Activated naive CD4-positive, alpha-beta T cell treated with anti-CD3 and anti-CD28 coated beads, Interleukin-2, amount 50 U/mL, for 72 hours (primary cell): ENCODE measurements at regions not wholly inside any gene's neighbourhood (a gene's known extent, or its start where the extent isn't known, plus 50 kb on each side); places are given as distances from the start of the nearest gene placed in this dataset.

Experiments
- ATAC-seq, 2 donors: fragments of 150-1000 bp; cut with Tn5 transposase; 2 replicates each; pipeline ENCODE4 v1.10.0; 2021; ENCODE audit warnings: mild to moderate bottlenecking in 2 of 2, moderate library complexity in 2 of 2
- DNase-seq, 2 donors: peaks; one replicate each; pipeline ENCODE4 v3.0.0; 2021 to 2022; ENCODE audit warnings: low spot score in 2 of 2
- H3K27ac Mint-ChIP-seq, 2 donors: one replicate each; pipeline ENCODE4 v1.8.0; 2022; ENCODE audit warnings: mild to moderate bottlenecking in 2 of 2, mixed read lengths in 2 of 2
- H3K36me3 Mint-ChIP-seq, 2 donors: one replicate each; pipeline ENCODE4 v1.8.0; 2022; ENCODE audit warnings: mixed read lengths in 2 of 2
- H3K9me3 Mint-ChIP-seq, 2 donors: one replicate each; pipeline ENCODE4 v1.8.0; 2022; ENCODE audit warnings: mixed read lengths in 2 of 2

DNA sequence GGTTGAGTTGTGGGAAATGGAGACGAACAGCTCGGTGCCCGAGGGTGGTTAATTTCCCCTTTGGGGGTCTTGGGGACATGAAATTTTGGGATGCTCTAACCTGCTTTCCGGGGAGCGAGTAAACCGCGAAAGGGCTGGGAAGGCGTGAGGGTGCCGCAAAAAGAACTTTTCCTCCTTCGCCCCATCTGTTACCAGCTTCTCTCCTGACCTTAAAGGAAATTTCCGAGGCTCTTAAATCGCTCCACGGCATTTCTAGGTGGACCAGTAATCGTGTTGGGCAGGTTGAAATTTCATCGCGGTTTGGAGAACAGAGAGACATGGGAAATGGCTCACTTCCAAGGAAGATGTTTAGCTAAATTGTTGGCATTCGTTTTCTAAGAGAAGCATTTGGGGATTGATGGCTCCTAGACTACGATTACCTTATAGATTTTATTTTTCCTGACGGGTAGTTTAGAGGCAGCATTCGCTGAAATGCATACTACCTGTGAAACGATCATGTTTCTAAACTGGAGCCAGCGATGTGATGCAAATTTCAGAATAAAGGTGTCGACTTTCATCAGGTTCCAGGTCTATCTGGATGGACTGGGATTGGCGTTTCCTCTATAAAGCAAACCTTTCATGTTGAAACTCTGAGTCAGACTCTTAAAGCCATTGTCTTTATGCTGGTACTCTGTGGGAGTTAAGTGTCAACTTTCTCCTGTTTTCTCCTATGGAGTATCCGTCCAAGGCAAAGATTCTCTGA lies 414.5 kb downstream of the PCNX1 start:
- DNase-seq, result no peak
- peak overlapping the region; percentile 82 to 95 for H3K27ac Mint-ChIP-seq
- ATAC-seq, result no peak
- no peaks in the 10 kb centered on the region for H3K9me3 Mint-ChIP-seq
- peaks cover 0 to 7% of the 10 kb centered on the region in 2 donors for H3K36me3 Mint-ChIP-seq

DNA sequence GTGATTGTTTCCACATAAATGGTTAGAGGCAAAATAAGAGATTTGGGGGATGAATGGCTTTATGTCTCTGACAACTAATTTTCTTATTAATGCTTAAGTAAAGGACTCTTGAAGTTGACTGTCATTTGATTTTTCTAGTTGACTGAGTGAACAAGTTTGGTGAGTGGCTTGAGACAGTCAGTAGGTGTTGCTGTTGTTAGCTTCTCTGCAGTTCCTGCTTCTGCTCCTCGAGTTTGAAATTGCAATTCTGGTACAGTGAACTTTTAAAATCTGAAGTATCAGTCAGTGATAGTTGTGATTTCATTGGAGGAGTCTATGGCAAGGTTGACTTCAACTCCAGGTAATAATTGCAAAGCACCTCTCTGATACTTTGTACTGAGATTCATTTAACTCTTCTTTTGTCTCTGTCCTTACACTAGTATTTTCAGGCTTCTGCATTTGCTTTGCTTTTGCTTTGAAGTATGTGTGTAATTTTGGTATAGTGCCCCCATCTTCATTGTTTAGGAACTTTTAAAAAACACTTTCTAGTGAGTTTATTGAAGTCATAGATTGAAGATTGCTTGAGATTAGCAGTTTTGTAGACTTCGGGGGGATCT lies 415.5 kb downstream of the PCNX1 start:
- DNase-seq (no peak), ATAC-seq (no peak)
- no peaks in the 10 kb centered on the region for H3K9me3 Mint-ChIP-seq

DNA sequence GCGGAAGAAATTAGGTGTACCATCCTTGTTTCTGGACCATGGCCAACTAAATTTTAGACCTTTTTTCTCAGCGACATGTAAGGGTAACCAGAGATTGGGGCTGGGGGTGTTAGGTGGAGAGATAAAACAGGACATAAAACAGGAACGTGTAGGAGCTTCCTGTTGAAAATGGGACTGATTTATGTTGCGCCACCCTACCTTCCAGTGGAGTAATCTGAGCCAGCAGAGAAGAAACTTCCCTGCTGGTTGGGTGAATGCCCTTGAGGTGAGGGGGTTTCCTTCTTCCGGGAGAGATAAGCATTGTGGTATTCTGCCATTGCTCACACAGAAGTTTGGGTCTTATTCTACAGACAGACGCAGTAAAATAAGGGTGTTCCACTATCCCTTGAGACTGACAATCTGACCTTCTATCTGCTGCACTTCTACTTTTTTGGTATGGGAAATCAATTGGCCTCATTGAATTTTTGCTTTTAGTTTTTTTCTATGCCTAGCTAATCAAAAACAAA lies 417.6 kb downstream of the PCNX1 start:
- peaks cover 5 to 7% of the 10 kb centered on the region in 2 donors for H3K36me3 Mint-ChIP-seq
- ATAC-seq, result peak in 1 of 2 donors; percentile 46
- peak overlapping the region in 1 of 2 donors; percentile 61 for H3K27ac Mint-ChIP-seq
- H3K9me3 Mint-ChIP-seq, result no peaks in the 10 kb centered on the region
- DNase-seq, result peak; percentile 24 to 67

More for the DNA sequence above, 415.5 kb downstream of the PCNX1 start:
- Mint-ChIP-seq H3K27ac (no peak overlapping the region), H3K36me3 (peaks cover 0 to 7% of the 10 kb centered on the region in 2 donors)

DNA sequence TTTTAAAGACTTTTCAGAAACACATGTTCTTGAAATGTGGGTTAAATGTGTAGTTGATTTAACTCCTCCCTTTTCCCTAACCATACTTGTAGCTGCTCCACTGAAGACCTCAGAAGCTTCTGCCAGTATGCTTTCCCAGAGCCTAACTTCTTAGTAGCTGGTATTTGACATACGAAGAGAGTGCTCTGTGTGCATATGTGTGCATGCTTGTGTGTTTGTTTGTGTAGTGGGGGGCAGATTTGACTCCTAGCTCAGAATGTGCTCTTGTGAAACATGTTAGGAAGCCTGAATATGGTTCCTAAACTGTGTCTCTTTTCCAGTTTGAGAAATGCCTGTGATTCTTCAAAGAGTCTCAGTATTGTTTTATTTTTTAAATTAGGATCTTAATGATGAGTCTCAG lies 420.4 kb downstream of the PCNX1 start:
- DNase-seq, result no peak
- H3K27ac Mint-ChIP-seq, result no peak overlapping the region
- ATAC-seq, result no peak
- no peaks in the 10 kb centered on the region for H3K9me3 Mint-ChIP-seq
- peaks cover 5 to 13% of the 10 kb centered on the region in 2 donors for H3K36me3 Mint-ChIP-seq

- DNase-seq, result no peak
- no peak overlapping the region for H3K27ac Mint-ChIP-seq
- H3K36me3 Mint-ChIP-seq, result peaks cover 5 to 13% of the 10 kb centered on the region in 2 donors
- no peak for ATAC-seq
- no peaks in the 10 kb centered on the region for H3K9me3 Mint-ChIP-seq
Observed at GRCh38 chr14:71328183-71328582, 420.9 kb downstream of the PCNX1 start.

DNA sequence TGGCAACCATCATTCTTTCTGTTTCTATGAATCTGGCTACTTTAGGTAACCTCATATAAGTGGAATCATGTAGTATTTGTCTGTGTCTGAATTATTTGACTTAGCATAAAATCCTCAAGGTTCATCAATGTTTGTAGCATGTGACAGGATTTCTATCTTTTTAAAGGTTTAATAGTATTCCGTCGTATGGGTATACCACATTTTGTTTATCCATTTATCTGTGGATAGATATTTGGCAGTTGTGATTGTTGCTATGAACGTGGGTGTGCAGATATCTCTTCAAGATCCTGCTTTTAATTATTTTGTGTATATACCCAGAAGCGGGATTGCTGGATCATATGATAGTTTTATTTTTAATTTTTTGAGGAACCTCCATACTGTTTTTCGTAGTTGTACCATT lies 421.7 kb downstream of the PCNX1 start:
- Mint-ChIP-seq H3K9me3 (no peaks in the 10 kb centered on the region), H3K27ac (no peak overlapping the region), H3K36me3 (peaks cover 5 to 13% of the 10 kb centered on the region in 2 donors)
- no peak for DNase-seq
- ATAC-seq, result no peak

- no peaks in the 10 kb centered on the region for H3K9me3 Mint-ChIP-seq
- ATAC-seq, result peak in 1 of 2 donors; percentile 30
Observed at GRCh38 chr14:71331403-71331802, 424.1 kb downstream of the PCNX1 start.

DNA sequence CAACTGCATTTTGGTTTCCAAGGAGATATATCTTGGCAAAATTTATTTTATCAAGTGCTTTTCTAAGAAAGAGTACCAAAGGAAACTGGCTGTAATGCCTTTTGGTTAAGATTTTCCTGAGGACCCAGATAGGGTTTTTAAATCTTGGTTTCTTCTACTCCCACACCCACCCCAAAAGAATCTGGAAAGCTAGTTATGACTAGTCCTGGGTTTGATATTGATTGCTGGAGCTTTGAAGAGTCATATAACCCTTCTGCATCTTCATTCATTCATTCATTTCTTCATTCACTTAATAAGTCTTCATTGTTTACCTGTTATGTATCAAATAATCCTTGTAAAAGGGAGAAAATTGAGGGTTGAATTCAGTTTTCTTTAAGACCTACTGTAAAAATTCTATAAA lies 425.2 kb downstream of the PCNX1 start:
- Mint-ChIP-seq H3K27ac (peak overlapping the region in 1 of 2 donors; percentile 90), H3K9me3 (peaks cover 3 to 7% of the 10 kb centered on the region in 2 donors), H3K36me3 (peaks cover 13 to 23% of the 10 kb centered on the region in 2 donors)
- ATAC-seq, result peak in 1 of 2 donors; percentile 36
- no peak for DNase-seq

More at GRCh38 chr14:71331403-71331802, 424.1 kb downstream of the PCNX1 start:
- peak overlapping the region in 1 of 2 donors; percentile 95 for H3K27ac Mint-ChIP-seq
- H3K36me3 Mint-ChIP-seq, result peaks cover 5 to 13% of the 10 kb centered on the region in 2 donors
- no peak for DNase-seq

DNA sequence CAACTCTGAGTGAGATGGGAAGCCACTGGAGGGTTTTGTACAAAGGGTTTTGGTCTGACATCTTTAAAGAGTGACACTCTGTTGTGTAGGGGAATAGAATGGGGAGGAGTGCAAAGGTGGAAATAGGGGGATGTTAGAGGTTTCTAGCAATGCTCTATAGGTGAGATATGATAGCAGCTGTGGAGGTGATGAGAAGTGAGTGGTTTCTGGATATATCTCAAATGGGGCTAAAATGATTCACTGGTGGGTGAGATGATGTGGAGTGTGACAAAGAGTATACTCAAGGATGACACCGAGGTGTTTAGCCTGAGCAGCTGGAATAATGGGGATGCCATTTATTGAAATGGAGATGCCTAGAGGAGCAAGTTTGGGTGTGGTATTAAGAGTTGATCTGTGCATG lies 426.4 kb downstream of the PCNX1 start:
- Mint-ChIP-seq H3K36me3 (peaks cover 17 to 30% of the 10 kb centered on the region in 2 donors), H3K27ac (peak overlapping the region; percentile 5 to 90), H3K9me3 (peaks cover 3 to 7% of the 10 kb centered on the region in 2 donors)
- DNase-seq (peak in 1 of 2 donors; percentile 29), ATAC-seq (peak; percentile 92)

DNA sequence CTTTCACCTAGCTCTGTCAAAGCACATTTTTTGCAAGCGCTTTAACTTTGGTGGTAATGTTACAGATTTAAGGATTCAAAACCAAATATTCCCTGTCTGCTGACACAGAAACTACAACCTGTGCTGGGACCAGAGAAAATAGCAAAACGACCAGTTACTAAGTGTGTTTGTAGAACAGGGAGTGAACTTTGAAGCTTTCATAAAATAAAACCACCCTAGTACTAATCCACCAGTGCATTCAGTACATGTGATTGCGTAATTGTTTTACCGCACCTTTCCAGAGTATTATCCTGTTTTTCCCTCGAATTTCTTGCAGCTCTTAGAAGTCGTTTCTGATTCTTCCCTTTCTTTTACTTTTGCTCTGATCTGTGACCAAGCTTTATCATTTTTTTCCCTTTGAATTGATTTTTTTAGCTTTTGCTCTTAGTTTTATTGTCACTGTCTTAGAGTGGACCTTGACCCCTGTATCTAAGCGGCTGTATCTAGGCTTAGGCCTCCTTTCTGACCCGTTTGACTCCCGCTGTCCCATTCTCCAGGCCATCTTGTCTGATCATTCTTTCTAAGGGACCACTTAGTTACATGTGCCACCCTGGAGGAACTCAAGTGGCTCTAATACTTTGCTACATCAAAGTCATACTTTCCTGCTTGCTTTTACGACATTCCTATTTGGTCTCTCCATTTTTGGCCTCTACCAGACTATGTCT lies 429.4 kb downstream of the PCNX1 start:
- DNase-seq, result no peak
- H3K36me3 Mint-ChIP-seq, result peaks cover 13 to 17% of the 10 kb centered on the region in 2 donors
- no peak overlapping the region for H3K27ac Mint-ChIP-seq
- H3K9me3 Mint-ChIP-seq, result peaks cover 3 to 7% of the 10 kb centered on the region in 2 donors
- ATAC-seq, result no peak

- DNase-seq, result no peak
- ATAC-seq, result no peak
- Mint-ChIP-seq H3K9me3 (peaks cover 3 to 7% of the 10 kb centered on the region in 2 donors), H3K36me3 (peaks cover 12 to 17% of the 10 kb centered on the region in 2 donors), H3K27ac (no peak overlapping the region)
Observed at GRCh38 chr14:71338153-71338552, 430.9 kb downstream of the PCNX1 start.

- ATAC-seq (no peak), DNase-seq (no peak)
- peaks cover 12 to 17% of the 10 kb centered on the region in 2 donors for H3K36me3 Mint-ChIP-seq
- H3K9me3 Mint-ChIP-seq, result peaks cover 3 to 7% of the 10 kb centered on the region in 2 donors
- no peak overlapping the region for H3K27ac Mint-ChIP-seq
Observed at GRCh38 chr14:71339650-71340415, 432.6 kb downstream of the PCNX1 start.

DNA sequence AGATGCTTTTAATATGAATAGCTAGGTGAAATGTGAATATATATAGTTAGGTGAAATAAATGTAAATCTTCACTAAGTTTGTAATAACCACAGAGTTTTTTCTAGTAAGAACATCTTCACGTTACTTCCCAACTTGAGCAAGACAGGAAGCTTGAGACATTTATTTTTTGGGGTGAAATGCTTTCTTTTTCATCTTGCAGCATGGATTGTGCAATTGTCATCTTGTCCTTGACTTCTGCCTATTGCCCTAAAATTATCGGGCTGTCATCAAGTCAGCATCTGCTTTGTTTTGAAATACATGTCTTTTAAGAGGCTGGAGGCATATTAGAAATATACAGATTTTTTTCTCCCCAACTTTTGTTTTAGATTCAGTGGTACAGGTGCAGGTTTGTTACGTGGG lies 433.9 kb downstream of the PCNX1 start:
- no peak for DNase-seq
- H3K36me3 Mint-ChIP-seq, result peaks cover 12 to 19% of the 10 kb centered on the region in 2 donors
- ATAC-seq, result no peak
- peaks cover 3 to 7% of the 10 kb centered on the region in 2 donors for H3K9me3 Mint-ChIP-seq
- H3K27ac Mint-ChIP-seq, result no peak overlapping the region

DNA sequence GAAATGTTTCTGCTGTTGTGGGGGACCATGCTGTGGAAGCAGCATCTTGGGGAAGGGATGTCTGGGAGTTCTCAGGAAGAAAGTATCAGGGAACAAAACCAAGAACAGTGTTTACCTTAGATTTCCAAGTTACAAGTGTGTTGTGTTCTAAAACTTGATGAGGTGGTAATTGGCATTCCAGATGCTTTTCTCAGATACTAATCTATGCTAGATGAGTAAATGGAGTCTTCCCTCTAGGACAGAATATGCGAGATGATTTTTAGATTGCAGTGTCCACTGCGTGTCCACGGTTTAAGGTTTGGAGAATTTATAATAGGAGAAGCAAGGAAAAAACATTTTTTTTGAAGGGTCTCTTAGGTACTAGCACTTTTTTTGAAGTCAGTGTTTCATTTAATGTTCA lies 436.5 kb downstream of the PCNX1 start:
- ATAC-seq, result no peak
- Mint-ChIP-seq H3K9me3 (no peaks in the 10 kb centered on the region), H3K27ac (no peak overlapping the region), H3K36me3 (peaks cover 0 to 6% of the 10 kb centered on the region in 2 donors)
- no peak for DNase-seq

DNA sequence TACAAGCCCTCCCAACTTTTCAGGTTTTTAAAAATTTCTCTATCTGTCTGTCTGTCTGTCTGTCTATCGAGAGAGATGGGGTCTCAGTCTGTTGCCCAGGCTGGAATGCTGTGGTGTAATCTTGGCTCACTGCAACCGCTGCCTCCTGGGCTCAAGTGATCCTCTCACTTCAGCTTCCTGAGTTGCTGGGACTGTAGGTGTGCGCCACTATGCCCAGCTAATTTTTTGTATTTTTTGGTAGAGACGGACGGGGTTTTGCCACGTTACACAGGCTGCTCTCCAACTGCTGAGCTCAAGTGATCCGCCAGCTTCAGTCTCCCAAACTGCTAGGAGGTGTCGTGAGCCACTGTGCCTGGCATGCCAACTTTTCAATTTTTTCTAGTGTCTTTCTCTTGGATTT lies 437.2 kb downstream of the PCNX1 start:
- H3K9me3 Mint-ChIP-seq, result no peaks in the 10 kb centered on the region
- ATAC-seq, result no peak
- no peak overlapping the region for H3K27ac Mint-ChIP-seq
- DNase-seq, result no peak
- peaks cover 0 to 6% of the 10 kb centered on the region in 2 donors for H3K36me3 Mint-ChIP-seq

DNA sequence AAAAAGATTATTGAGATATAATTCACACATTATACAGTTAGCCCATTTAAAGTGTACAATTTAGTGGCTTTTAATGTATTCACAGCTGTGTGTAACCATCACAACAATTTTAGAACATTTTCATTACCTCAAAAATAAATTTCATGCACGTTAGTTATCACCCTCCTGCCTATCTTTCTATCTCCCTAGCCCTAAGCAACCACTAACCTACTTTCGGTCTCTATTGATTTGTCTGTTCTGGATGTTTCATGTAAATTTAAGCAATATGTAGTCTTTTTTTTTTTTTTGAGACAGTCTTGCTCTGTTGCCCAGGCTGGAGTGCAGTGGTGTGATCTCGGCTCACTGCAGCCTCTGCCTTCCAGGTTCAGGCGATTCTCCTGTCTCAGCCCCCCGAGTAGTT lies 439.4 kb downstream of the PCNX1 start:
- ATAC-seq (no peak), DNase-seq (no peak)
- no peak overlapping the region for H3K27ac Mint-ChIP-seq
- no peaks in the 10 kb centered on the region for H3K9me3 Mint-ChIP-seq
- H3K36me3 Mint-ChIP-seq, result peaks cover 0 to 18% of the 10 kb centered on the region in 2 donors
